Activated CD8-positive, alpha-beta T cell treated with anti-CD3 and anti-CD28 coated beads for 36 hours (primary cell): ENCODE measurements at regions not wholly inside any gene's neighbourhood (a gene's known extent, or its start where the extent isn't known, plus 50 kb on each side); places are given as distances from the start of the nearest gene placed in this dataset.
"Not testable (repeated sequence)": the region's sequence is repeated elsewhere in the genome, so short reads cannot be mapped to it uniquely, and the experiment has no call there.

Experiments
- ATAC-seq: fragments of 200-7000 bp; cut with Tn5 transposase; one replicate; pipeline ENCODE4 v1.10.0; 2021; ENCODE audit warnings: mild to moderate bottlenecking, moderate library complexity
- CTCF ChIA-PET: fragments of 350-600 bp; sonication (Branson Sonifier 250); formaldehyde crosslinking; loops from one replicate; lab custom pipeline; 2021; ENCODE audit warnings: antibody characterized with exemption; lab: Charles Lee
- POLR2A ChIA-PET: fragments of 350-600 bp; sonication (Branson Sonifier 250); formaldehyde crosslinking; loops from one replicate; lab custom pipeline; 2021; ENCODE audit warnings: antibody characterized with exemption; lab: Charles Lee
- DNase-seq: peaks from one replicate; pipeline ENCODE4 v3.0.0-alpha.2; 2020
- H3K27ac Mint-ChIP-seq: one replicate; pipeline ENCODE4 v1.8.0; 2021; ENCODE audit warnings: mild to moderate bottlenecking, mixed read lengths
- H3K27me3 Mint-ChIP-seq: one replicate; pipeline ENCODE4 v1.8.0; 2021; ENCODE audit warnings: mixed read lengths
- H3K36me3 Mint-ChIP-seq: one replicate; pipeline ENCODE4 v1.8.0; 2021; ENCODE audit warnings: low read depth, mixed read lengths
- H3K4me1 Mint-ChIP-seq: one replicate; pipeline ENCODE4 v1.8.0; 2021; ENCODE audit warnings: low read depth, mixed read lengths
- H3K4me3 Mint-ChIP-seq: one replicate; pipeline ENCODE4 v1.8.0; 2021; ENCODE audit warnings: mild to moderate bottlenecking, moderate library complexity, mixed read lengths
- H3K9me3 Mint-ChIP-seq: one replicate; pipeline ENCODE4 v1.8.0; 2021; ENCODE audit warnings: mixed read lengths
- intact Hi-C: fragments of 100-400 bp; cut with micrococcal nuclease; formaldehyde crosslinking; loops from one replicate; pipeline ENCODE4 v1.10.0; 2022
- TF ChIP-seq, protein P1 (sequence below): fragments of 200-600 bp; IDR thresholded peaks from one replicate; pipeline ENCODE4 v1.8.0; 2022; ENCODE audit warnings: antibody characterized with exemption, mild to moderate bottlenecking

DNA sequence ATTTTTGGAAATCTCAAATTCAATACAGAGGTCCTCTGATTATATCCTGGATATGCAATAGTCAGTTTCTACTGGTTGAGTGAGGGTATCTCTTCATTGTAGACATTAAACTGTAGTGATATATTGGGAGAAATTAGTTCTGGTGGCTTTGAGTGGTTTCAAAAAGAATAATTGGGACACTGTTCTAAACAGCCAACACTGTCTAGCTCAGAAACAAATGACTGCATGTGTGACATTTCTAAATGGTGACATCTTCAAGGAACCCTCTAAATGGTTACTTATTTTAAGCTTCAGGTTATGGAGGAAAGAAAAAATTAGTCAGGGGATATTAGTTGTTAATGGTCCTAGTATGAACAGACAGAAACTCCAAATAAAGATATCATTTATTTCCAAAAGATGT, 186.2 kb downstream of the LARP7 start:
- Mint-ChIP-seq H3K36me3 (no peaks in the 10 kb centered on the region), H3K4me3 (no peak overlapping the region), H3K9me3 (no peaks in the 10 kb centered on the region), H3K27me3 (peaks cover 27% of the 10 kb centered on the region), H3K27ac (no peak overlapping the region), H3K4me1 (peaks cover 8% of the 10 kb centered on the region)
- ChIA-PET CTCF (no interaction called here), POLR2A (no interaction called here)
- DNase-seq (no peak), ATAC-seq (no peak)
- intact Hi-C loops, result no loop called here
- TF ChIP-seq, protein P1, sequence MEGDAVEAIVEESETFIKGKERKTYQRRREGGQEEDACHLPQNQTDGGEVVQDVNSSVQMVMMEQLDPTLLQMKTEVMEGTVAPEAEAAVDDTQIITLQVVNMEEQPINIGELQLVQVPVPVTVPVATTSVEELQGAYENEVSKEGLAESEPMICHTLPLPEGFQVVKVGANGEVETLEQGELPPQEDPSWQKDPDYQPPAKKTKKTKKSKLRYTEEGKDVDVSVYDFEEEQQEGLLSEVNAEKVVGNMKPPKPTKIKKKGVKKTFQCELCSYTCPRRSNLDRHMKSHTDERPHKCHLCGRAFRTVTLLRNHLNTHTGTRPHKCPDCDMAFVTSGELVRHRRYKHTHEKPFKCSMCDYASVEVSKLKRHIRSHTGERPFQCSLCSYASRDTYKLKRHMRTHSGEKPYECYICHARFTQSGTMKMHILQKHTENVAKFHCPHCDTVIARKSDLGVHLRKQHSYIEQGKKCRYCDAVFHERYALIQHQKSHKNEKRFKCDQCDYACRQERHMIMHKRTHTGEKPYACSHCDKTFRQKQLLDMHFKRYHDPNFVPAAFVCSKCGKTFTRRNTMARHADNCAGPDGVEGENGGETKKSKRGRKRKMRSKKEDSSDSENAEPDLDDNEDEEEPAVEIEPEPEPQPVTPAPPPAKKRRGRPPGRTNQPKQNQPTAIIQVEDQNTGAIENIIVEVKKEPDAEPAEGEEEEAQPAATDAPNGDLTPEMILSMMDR, result no peak

DNA sequence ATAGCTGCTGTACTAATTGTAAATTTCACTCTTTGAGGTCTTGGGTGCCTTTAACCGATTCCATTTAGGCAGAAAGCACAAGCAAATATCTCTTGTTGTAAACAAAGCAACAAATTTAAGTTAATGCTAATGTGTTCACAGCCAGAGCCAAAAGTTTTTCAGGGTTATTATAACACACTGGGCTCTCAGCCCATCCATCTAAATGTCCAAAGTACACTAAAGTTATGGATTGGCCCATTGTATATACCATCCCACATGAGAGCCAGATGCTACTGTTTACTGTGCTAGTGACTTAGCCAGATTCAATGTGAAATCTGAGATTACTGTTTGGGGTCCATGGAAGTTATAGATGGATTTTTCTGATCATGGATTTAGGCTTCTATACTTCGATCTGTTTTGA, 186.7 kb downstream of the LARP7 start:
- POLR2A ChIA-PET, result no interaction called here
- H3K9me3 Mint-ChIP-seq, result no peaks in the 10 kb centered on the region

DNA sequence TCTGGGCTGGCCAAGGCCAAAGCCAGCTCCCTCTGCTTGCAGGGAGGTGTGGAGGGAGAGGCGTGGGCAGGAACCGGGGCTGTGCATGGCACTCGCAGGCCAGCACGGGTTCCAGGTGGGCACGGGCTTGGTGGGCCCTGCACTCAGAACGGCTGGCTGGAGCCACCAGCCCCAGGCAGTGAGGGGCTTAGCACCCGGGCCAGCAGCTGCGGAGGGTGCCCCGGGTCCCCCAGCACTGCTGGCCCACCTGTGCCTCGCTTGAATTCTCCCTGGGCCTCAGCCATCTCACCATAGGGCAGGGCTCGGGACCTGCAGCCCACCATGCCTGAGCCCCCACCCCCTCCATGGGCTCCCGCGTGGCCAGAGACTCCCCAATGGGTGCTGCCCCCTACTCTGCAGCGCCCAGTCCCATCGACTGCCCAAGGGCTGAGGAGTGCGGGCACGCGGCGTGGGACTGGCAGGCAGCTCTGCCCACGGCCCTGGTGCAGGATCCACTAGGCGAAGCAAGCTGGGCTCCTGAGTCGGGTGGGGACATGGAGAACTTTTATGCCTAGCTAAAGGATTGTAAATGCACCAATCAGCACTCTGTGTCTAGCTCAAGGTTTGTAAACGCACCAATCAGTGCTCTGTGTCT, 193.9 kb downstream of the LARP7 start:
- no peak overlapping the region for H3K27ac Mint-ChIP-seq
- H3K36me3 Mint-ChIP-seq, result no peaks in the 10 kb centered on the region
- TF ChIP-seq, protein P1, result no peak
- DNase-seq, result no peak
- intact Hi-C loops, result no loop called here
- no peaks in the 10 kb centered on the region for H3K4me1 Mint-ChIP-seq
- no peak for ATAC-seq
- H3K27me3 Mint-ChIP-seq, result no peaks in the 10 kb centered on the region
- POLR2A ChIA-PET, result interaction anchor here (0.7 kb wide), 1 partner anchor 108 kb away, joined by 3 read pairs; no protein-coding TSS in a partner anchor
- peaks cover 5% of the 10 kb centered on the region for H3K9me3 Mint-ChIP-seq
- CTCF ChIA-PET, result no interaction called here
- H3K4me3 Mint-ChIP-seq, result no peak overlapping the region

More for the DNA sequence above, 186.7 kb downstream of the LARP7 start:
- TF ChIP-seq, protein P1, result no peak
- intact Hi-C loops, result no loop called here
- no peak overlapping the region for H3K27ac Mint-ChIP-seq
- H3K4me1 Mint-ChIP-seq, result peaks cover 3% of the 10 kb centered on the region
- peaks cover 23% of the 10 kb centered on the region for H3K27me3 Mint-ChIP-seq
- DNase-seq (no peak), ATAC-seq (no peak)
- CTCF ChIA-PET, result no interaction called here
- H3K4me3 Mint-ChIP-seq, result no peak overlapping the region
- no peaks in the 10 kb centered on the region for H3K36me3 Mint-ChIP-seq

DNA sequence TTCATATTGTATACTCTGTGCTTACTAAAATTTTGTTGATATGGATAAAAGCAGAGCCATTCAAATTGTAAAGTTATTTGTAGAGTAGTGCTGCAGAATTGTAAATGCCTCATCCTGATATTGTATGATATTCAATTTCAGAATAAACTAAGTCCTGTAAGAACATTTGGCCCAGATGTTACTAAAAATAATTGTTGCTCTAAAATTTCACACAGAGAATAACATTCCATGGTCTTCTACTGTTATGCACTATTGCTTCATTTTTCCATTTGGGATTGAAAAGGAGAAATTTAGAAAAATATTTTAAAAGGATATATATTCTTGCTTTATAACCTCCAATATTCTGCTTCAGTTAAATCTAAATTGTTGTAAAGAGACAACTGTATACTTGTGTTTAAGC, 195.6 kb downstream of the LARP7 start:
- Mint-ChIP-seq H3K27me3 (no peaks in the 10 kb centered on the region), H3K9me3 (peaks cover 5% of the 10 kb centered on the region), H3K36me3 (no peaks in the 10 kb centered on the region), H3K4me3 (no peak overlapping the region), H3K27ac (no peak overlapping the region), H3K4me1 (no peaks in the 10 kb centered on the region)
- TF ChIP-seq, protein P1, result no peak
- ATAC-seq (no peak), DNase-seq (no peak)
- intact Hi-C loops, result no loop called here
- ChIA-PET POLR2A (no interaction called here), CTCF (no interaction called here)

DNA sequence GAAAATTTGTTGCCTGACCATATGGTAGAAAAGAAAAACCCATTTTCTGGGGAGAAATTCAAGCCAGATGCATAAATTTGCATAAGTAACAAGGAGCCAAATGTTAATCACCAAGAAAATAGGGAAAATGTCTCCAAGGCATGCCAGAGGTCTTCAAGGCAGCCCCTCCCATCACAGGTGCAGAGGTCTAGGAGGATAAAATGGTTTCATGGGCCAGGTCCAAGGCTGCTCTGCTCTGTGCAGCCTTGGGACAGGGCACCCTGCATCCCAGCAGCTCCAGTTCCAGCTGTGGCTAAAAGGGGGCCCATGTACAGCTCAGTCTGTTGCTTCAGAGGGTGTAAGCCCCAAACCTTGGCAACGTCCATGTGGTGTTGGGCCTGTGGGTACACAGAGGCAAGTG, 200.0 kb downstream of the LARP7 start:
- POLR2A ChIA-PET, result no interaction called here
- Mint-ChIP-seq H3K9me3 (no peaks in the 10 kb centered on the region), H3K4me1 (no peaks in the 10 kb centered on the region), H3K4me3 (no peak overlapping the region), H3K27ac (no peak overlapping the region), H3K36me3 (no peaks in the 10 kb centered on the region), H3K27me3 (no peaks in the 10 kb centered on the region)
- TF ChIP-seq, protein P1, result no peak
- CTCF ChIA-PET, result no interaction called here
- intact Hi-C loops, result no loop called here
- ATAC-seq (no peak), DNase-seq (no peak)

DNA sequence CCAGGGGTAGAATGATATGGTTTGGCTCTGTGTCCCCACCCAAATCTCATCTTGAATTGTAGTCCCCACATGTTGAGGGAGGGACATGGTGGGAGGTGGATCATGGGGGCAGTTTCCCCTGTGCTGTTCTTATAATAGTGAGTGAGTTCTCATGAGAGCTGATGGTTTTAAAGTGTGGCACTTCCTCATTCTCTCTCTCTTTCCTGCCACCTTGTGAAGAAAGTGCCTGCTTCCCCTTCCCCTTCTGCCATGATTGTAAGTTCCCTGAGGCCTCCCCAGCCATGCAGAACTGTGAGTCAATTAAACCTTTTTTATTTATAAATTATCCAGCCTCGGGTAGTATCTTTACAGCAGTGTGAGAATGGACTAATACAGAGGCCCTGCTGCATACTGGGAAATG, 201.1 kb downstream of the LARP7 start:
- H3K27ac Mint-ChIP-seq, DNase-seq, H3K27me3 Mint-ChIP-seq, H3K36me3 Mint-ChIP-seq, H3K4me3 Mint-ChIP-seq, intact Hi-C loops, ATAC-seq, CTCF ChIA-PET, POLR2A ChIA-PET, H3K4me1 Mint-ChIP-seq, H3K9me3 Mint-ChIP-seq: not testable (repeated sequence)
